ENCODE measurements at regions not wholly inside any gene's neighbourhood (a gene's known extent, or its start where the extent isn't known, plus 50 kb on each side); places are given as distances from the start of the nearest gene placed in this dataset.

DNA sequence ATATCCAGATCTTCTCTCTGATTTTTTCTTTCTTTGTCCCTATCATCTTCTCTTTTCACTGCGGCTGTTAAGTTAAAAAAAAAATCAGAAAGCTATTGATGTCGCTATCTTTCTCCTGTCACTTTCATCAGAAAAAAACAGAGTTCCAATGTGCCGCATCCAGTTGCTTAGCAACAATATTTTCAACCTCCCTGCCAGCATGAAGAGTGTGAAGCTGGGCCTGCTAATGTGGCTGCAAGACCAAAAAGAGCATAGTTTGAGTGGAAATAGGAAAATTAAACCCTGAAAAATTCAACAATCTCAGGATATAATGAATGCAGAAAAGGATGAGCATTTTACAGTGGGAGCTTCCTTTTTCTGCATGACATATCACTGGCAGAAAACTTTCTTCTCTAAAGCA, 1025.4 kb upstream of the LRFN5 start:
- TF ChIP-seq KMT2B (CRISPR knock-in tag; IDR thresholded peaks at IDR 0.05): no peak
- TF ChIP-seq, protein P1, sequence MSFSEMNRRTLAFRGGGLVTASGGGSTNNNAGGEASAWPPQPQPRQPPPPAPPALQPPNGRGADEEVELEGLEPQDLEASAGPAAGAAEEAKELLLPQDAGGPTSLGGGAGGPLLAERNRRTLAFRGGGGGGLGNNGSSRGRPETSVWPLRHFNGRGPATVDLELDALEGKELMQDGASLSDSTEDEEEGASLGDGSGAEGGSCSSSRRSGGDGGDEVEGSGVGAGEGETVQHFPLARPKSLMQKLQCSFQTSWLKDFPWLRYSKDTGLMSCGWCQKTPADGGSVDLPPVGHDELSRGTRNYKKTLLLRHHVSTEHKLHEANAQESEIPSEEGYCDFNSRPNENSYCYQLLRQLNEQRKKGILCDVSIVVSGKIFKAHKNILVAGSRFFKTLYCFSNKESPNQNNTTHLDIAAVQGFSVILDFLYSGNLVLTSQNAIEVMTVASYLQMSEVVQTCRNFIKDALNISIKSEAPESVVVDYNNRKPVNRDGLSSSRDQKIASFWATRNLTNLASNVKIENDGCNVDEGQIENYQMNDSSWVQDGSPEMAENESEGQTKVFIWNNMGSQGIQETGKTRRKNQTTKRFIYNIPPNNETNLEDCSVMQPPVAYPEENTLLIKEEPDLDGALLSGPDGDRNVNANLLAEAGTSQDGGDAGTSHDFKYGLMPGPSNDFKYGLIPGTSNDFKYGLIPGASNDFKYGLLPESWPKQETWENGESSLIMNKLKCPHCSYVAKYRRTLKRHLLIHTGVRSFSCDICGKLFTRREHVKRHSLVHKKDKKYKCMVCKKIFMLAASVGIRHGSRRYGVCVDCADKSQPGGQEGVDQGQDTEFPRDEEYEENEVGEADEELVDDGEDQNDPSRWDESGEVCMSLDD (CRISPR knock-in tag; IDR thresholded peaks at IDR 0.05; ENCODE audit: borderline replicate concordance): no peak
- TF ChIP-seq, protein P2, sequence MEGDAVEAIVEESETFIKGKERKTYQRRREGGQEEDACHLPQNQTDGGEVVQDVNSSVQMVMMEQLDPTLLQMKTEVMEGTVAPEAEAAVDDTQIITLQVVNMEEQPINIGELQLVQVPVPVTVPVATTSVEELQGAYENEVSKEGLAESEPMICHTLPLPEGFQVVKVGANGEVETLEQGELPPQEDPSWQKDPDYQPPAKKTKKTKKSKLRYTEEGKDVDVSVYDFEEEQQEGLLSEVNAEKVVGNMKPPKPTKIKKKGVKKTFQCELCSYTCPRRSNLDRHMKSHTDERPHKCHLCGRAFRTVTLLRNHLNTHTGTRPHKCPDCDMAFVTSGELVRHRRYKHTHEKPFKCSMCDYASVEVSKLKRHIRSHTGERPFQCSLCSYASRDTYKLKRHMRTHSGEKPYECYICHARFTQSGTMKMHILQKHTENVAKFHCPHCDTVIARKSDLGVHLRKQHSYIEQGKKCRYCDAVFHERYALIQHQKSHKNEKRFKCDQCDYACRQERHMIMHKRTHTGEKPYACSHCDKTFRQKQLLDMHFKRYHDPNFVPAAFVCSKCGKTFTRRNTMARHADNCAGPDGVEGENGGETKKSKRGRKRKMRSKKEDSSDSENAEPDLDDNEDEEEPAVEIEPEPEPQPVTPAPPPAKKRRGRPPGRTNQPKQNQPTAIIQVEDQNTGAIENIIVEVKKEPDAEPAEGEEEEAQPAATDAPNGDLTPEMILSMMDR (CRISPR knock-in tag; IDR thresholded peaks at IDR 0.05): no peak
- TF ChIP-seq TBP (CRISPR knock-in tag; IDR thresholded peaks at IDR 0.05): no peak
- TF ChIP-seq ZZZ3 (CRISPR knock-in tag; IDR thresholded peaks at IDR 0.05; ENCODE audit: borderline replicate concordance): no peak
- TF ChIP-seq ELF1 (CRISPR knock-in tag; IDR thresholded peaks at IDR 0.05): no peak
- no peak for TF ChIP-seq POLR2AphosphoS5 (IDR thresholded peaks at IDR 0.05; ENCODE audit: low read depth, low read length)
- TF ChIP-seq, protein P3, sequence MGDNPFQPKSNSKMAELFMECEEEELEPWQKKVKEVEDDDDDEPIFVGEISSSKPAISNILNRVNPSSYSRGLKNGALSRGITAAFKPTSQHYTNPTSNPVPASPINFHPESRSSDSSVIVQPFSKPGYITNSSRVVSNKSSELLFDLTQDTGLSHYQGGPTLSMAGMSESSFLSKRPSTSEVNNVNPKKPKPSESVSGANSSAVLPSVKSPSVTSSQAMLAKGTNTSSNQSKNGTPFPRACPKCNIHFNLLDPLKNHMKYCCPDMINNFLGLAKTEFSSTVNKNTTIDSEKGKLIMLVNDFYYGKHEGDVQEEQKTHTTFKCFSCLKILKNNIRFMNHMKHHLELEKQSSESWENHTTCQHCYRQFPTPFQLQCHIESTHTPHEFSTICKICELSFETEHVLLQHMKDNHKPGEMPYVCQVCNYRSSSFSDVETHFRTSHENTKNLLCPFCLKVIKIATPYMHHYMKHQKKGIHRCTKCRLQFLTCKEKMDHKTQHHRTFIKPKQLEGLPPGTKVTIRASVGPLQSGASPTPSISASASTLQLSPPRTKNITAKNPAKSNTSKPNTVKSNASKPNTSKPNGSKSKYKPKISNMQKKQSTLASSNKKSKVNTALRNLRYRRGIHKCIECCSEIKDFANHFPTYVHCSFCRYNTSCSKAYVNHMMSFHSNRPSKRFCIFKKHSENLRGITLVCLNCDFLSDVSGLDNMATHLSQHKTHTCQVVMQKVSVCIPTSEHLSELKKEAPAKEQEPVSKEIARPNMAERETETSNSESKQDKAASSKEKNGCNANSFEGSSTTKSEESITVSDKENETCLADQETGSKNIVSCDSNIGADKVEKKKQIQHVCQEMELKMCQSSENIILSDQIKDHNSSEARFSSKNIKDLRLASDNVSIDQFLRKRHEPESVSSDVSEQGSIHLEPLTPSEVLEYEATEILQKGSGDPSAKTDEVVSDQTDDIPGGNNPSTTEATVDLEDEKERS (CRISPR knock-in tag; IDR thresholded peaks at IDR 0.05): no peak

Data from HepG2 (cell line).